Astrocyte (in vitro differentiated cells and primary cell): ENCODE measurements at regions not wholly inside any gene's neighbourhood (a gene's known extent, or its start where the extent isn't known, plus 50 kb on each side); places are given as distances from the start of the nearest gene placed in this dataset.

ENCODE experiments used
- DNase-seq: peaks from one replicate; pipeline ENCODE4 v3.0.0-alpha.2; 2010; ENCODE audit warnings: low read depth
- FAIRE-seq: peaks from 2 replicates; lab custom pipeline; 2011; peaks lifted over from hg19 to GRCh38; lab: Jason Lieb, UNC
- H2AFZ ChIP-seq: 2 replicates; pipeline ENCODE4 v1.6.0; 2012; ENCODE audit warnings: low read depth, low read length, inconsistent platforms
- H3K27ac ChIP-seq: 2 replicates; pipeline ENCODE4 v1.5.1; 2011; ENCODE audit warnings: low read depth, low read length, inconsistent platforms
- H3K27me3 ChIP-seq: 2 replicates; pipeline ENCODE4 v1.6.0; 2011; ENCODE audit warnings: low read length, inconsistent platforms; ENCODE audit not compliant: insufficient read depth
- H3K36me3 ChIP-seq: 2 replicates; pipeline ENCODE4 v1.5.1; 2011; ENCODE audit warnings: low read length, inconsistent platforms; ENCODE audit not compliant: insufficient read depth
- H3K4me1 ChIP-seq: 2 replicates; pipeline ENCODE4 v1.5.1; 2011; ENCODE audit warnings: low read length, inconsistent platforms; ENCODE audit not compliant: insufficient read depth
- H3K4me2 ChIP-seq: 2 replicates; pipeline ENCODE4 v1.6.0; 2012; ENCODE audit warnings: low read length, inconsistent platforms
- H3K4me3 ChIP-seq: 2 replicates; pipeline ENCODE4 v1.5.1; 2011; ENCODE audit warnings: low read depth, mild to moderate bottlenecking, low read length, inconsistent platforms; ENCODE audit not compliant: insufficient read depth
- H3K79me2 ChIP-seq: 2 replicates; pipeline ENCODE4 v1.6.0; 2012; ENCODE audit warnings: mild to moderate bottlenecking, low read length, inconsistent platforms; ENCODE audit not compliant: insufficient read depth
- H3K9ac ChIP-seq: 2 replicates; pipeline ENCODE4 v1.6.0; 2012; ENCODE audit warnings: mild to moderate bottlenecking, low read length, inconsistent platforms
- H3K9me3 ChIP-seq: 2 replicates; pipeline ENCODE4 v1.5.1; 2012; ENCODE audit warnings: low read depth, mild to moderate bottlenecking, low read length, inconsistent platforms; ENCODE audit not compliant: insufficient read depth
- H4K20me1 ChIP-seq: 2 replicates; pipeline ENCODE4 v1.6.0; 2012; ENCODE audit warnings: low read length, inconsistent platforms; ENCODE audit not compliant: insufficient read depth
- H3K27ac Mint-ChIP-seq: one replicate; pipeline ENCODE4 v1.8.0; 2021; ENCODE audit warnings: mild to moderate bottlenecking, mixed read lengths; ENCODE audit not compliant: unreplicated experiment
- H3K27me3 Mint-ChIP-seq: one replicate; pipeline ENCODE4 v1.8.0; 2021; ENCODE audit warnings: low read depth, mixed read lengths; ENCODE audit not compliant: unreplicated experiment
- H3K36me3 Mint-ChIP-seq: one replicate; pipeline ENCODE4 v1.8.0; 2021; ENCODE audit warnings: low read depth, mixed read lengths; ENCODE audit not compliant: unreplicated experiment
- H3K4me1 Mint-ChIP-seq: one replicate; pipeline ENCODE4 v1.8.0; 2021; ENCODE audit warnings: low read depth, mixed read lengths; ENCODE audit not compliant: unreplicated experiment
- H3K4me3 Mint-ChIP-seq: one replicate; pipeline ENCODE4 v1.8.0; 2021; ENCODE audit warnings: mild to moderate bottlenecking, moderate library complexity, mixed read lengths; ENCODE audit not compliant: unreplicated experiment
- H3K9me3 Mint-ChIP-seq: one replicate; pipeline ENCODE4 v1.8.0; 2021; ENCODE audit warnings: mild to moderate bottlenecking, mixed read lengths; ENCODE audit not compliant: unreplicated experiment
- CTCF ChIP-seq: IDR thresholded peaks from 2 replicates; pipeline ENCODE4 v1.5.1; 2011; ENCODE audit warnings: low read depth, mild to moderate bottlenecking, inconsistent platforms, low read length, moderate library complexity; ENCODE audit not compliant: insufficient read depth
- EZH2 ChIP-seq: IDR thresholded peaks from 2 replicates; pipeline ENCODE4 v1.6.1; 2012; ENCODE audit warnings: mild to moderate bottlenecking, low read length, inconsistent platforms; ENCODE audit not compliant: insufficient read depth

DNA sequence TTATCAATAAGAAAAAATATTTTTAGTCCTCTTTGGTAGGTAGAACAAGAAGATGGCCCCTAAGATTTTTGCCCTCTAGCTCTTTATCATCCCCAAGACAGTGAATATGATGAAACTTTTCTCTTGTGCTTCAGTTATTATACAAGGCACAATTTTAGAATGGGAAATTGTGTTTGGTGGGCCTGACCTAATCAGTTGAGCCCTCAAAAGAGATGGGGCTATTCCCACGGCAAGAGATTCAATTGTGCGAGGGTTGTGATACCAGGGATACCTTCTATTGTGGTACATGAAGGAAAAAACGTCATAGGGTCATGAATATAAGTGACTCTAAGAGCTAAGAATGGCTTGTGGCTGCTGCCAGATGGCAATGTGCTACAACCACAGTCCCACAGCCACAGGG lies 94.0 kb upstream of the COX7C start:
- no peaks in the 10 kb centered on the region for H3K36me3 ChIP-seq
- H2AFZ ChIP-seq = no peak overlapping the region
- H3K27ac ChIP-seq = no peak overlapping the region
- Mint-ChIP-seq H3K9me3 (no peaks in the 10 kb centered on the region), H3K27me3 (no peaks in the 10 kb centered on the region), H3K4me3 (no peak overlapping the region), H3K36me3 (no peaks in the 10 kb centered on the region), H3K4me1 (no peaks in the 10 kb centered on the region), H3K27ac (no peak overlapping the region)
- H3K4me2 ChIP-seq = no peak overlapping the region
- FAIRE-seq (no peak), DNase-seq (no peak)
- no peak overlapping the region for H3K9ac ChIP-seq
- H3K9me3 ChIP-seq = no peaks in the 10 kb centered on the region
- no peaks in the 10 kb centered on the region for H3K27me3 ChIP-seq
- no peak overlapping the region for H3K4me3 ChIP-seq
- no peaks in the 10 kb centered on the region for H3K4me1 ChIP-seq
- no peak for TF ChIP-seq EZH2
- TF ChIP-seq CTCF = no peak
- no peaks in the 10 kb centered on the region for H4K20me1 ChIP-seq
- H3K79me2 ChIP-seq = no peaks in the 10 kb centered on the region

GRCh38 chr5:86525622-86526021 lies 92.1 kb upstream of the COX7C start:
- H3K27me3 Mint-ChIP-seq = no peaks in the 10 kb centered on the region
- Histone ChIP-seq H3K4me3 (no peak overlapping the region), H3K36me3 (no peaks in the 10 kb centered on the region), H3K4me2 (no peak overlapping the region), H3K27ac (no peak overlapping the region), H4K20me1 (no peaks in the 10 kb centered on the region), H2AFZ (no peak overlapping the region), H3K9ac (no peak overlapping the region), H3K27me3 (no peaks in the 10 kb centered on the region), H3K79me2 (no peaks in the 10 kb centered on the region), H3K4me1 (no peaks in the 10 kb centered on the region), H3K9me3 (no peaks in the 10 kb centered on the region)
- TF ChIP-seq EZH2 (no peak), CTCF (no peak)
- H3K4me3 Mint-ChIP-seq = no peak overlapping the region
- no peaks in the 10 kb centered on the region for H3K9me3 Mint-ChIP-seq
- no peaks in the 10 kb centered on the region for H3K36me3 Mint-ChIP-seq
- no peak overlapping the region for H3K27ac Mint-ChIP-seq
- H3K4me1 Mint-ChIP-seq = no peaks in the 10 kb centered on the region
- DNase-seq (no peak), FAIRE-seq (no peak)

- no peak overlapping the region for H3K4me3 Mint-ChIP-seq
- Histone ChIP-seq H3K9ac (no peak overlapping the region), H3K79me2 (no peaks in the 10 kb centered on the region), H4K20me1 (no peaks in the 10 kb centered on the region), H3K27me3 (no peaks in the 10 kb centered on the region), H3K36me3 (no peaks in the 10 kb centered on the region), H3K4me2 (no peak overlapping the region), H2AFZ (no peak overlapping the region), H3K9me3 (no peaks in the 10 kb centered on the region), H3K27ac (no peak overlapping the region), H3K4me1 (no peaks in the 10 kb centered on the region), H3K4me3 (no peak overlapping the region)
- no peaks in the 10 kb centered on the region for H3K36me3 Mint-ChIP-seq
- H3K4me1 Mint-ChIP-seq = no peaks in the 10 kb centered on the region
- H3K27ac Mint-ChIP-seq = no peak overlapping the region
- DNase-seq (no peak), FAIRE-seq (no peak)
- H3K9me3 Mint-ChIP-seq = no peaks in the 10 kb centered on the region
- no peaks in the 10 kb centered on the region for H3K27me3 Mint-ChIP-seq
- TF ChIP-seq CTCF (no peak), EZH2 (no peak)
Observed at GRCh38 chr5:86526811-86527348, 90.9 kb upstream of the COX7C start.
